A549 (cell line): ENCODE measurements at regions not wholly inside any gene's neighbourhood (a gene's known extent, or its start where the extent isn't known, plus 50 kb on each side); places are given as distances from the start of the nearest gene placed in this dataset.

Experiments used
- ATAC-seq, 2 experiments: fragments of 200-7000 bp in 1 of 2; fragments of >200 bp in 1 of 2; cut with Nextera tagmentation in 1 of 2; cut with Tn5 transposase in 1 of 2; 3 replicates each; pipeline versions ENCODE4 v1.8.0 to v1.9.1; 2018 to 2020; ENCODE audit warnings: mild to moderate bottlenecking in 1 of 2, moderate library complexity in 1 of 2
- CTCF ChIA-PET: fragments of 300-600 bp; sonication (Branson Sonifier 250); formaldehyde crosslinking; extraction: SDS; loops from one replicate; lab custom pipeline; 2021; ENCODE audit warnings: antibody characterized with exemption, inconsistent platforms; lab: Yijun Ruan, JAX
- POLR2A ChIA-PET: fragments of 350-600 bp; formaldehyde crosslinking; extraction: SDS; loops from one replicate; lab custom pipeline; 2021; ENCODE audit warnings: antibody characterized with exemption, inconsistent platforms; lab: Yijun Ruan, JAX
- DNase-seq, 2 experiments: peaks; one replicate each; pipeline versions ENCODE4 v3.0.0 to v3.0.0-alpha.2; 2011 to 2016; ENCODE audit warnings: low read depth in 1 of 2, low spot score in 1 of 2
- FAIRE-seq: peaks from 2 replicates; lab custom pipeline; 2011; peaks lifted over from hg19 to GRCh38; lab: Jason Lieb, UNC
- H3K27ac ChIP-seq, 2 experiments: fragments of >200 bp; sonication (Bioruptor Twin); formaldehyde crosslinking; 3 replicates each; pipeline ENCODE4 v1.5.1; 2016 to 2017
- H3K4me1 ChIP-seq: fragments of >200 bp; sonication (Bioruptor Twin); formaldehyde crosslinking; 3 replicates; pipeline ENCODE4 v1.6.1; 2016
- H3K4me2 ChIP-seq: fragments of >200 bp; sonication (Bioruptor Twin); formaldehyde crosslinking; 3 replicates; pipeline ENCODE4 v1.6.1; 2016
- H3K4me3 ChIP-seq: fragments of >200 bp; sonication (Bioruptor Twin); formaldehyde crosslinking; 3 replicates; pipeline ENCODE4 v1.5.1; 2016
- H3K9me3 ChIP-seq: fragments of >200 bp; sonication (Bioruptor Twin); formaldehyde crosslinking; 3 replicates; pipeline ENCODE4 v1.6.1; 2016
- CBX8 ChIP-seq: fragments of 200-600 bp; sonication (generic); IDR thresholded peaks from 2 replicates; pipeline ENCODE4 v1.6.1; 2016
- EP300 ChIP-seq, 2 experiments: fragments of >200 bp; sonication (Bioruptor Twin); formaldehyde crosslinking; IDR thresholded peaks; 2 replicates in 1 of 2; 3 replicates in 1 of 2; pipeline ENCODE4 v1.6.1; 2016 to 2017
- ESRRA ChIP-seq: fragments of 150-350 bp; IDR thresholded peaks from 2 replicates; pipeline ENCODE4 v1.6.1; 2014; ENCODE audit warnings: mild to moderate bottlenecking, low read length, borderline replicate concordance
- GATA3 ChIP-seq: IDR thresholded peaks from 2 replicates; pipeline ENCODE4 v1.6.1; 2012; ENCODE audit warnings: borderline replicate concordance
- HDAC2 ChIP-seq: fragments of 200-600 bp; sonication (generic); IDR thresholded peaks from 2 replicates; pipeline ENCODE4 v1.6.1; 2016
- HOXB13 ChIP-seq: fragments of 250-450 bp; sonication (Bioruptor Pico); IDR thresholded peaks from 2 replicates; pipeline ENCODE4 v1.5.0; 2020; ENCODE audit warnings: low read depth, mild to moderate bottlenecking, moderate library complexity
- KDM1A ChIP-seq: fragments of 200-600 bp; sonication (generic); IDR thresholded peaks from 2 replicates; pipeline ENCODE4 v1.6.1; 2016; ENCODE audit warnings: low read depth, mild to moderate bottlenecking
- NPAS2 ChIP-seq: fragments of 250-450 bp; sonication (Bioruptor Pico); IDR thresholded peaks from 2 replicates; pipeline ENCODE4 v1.8.0; 2022; ENCODE audit warnings: mild to moderate bottlenecking, moderate library complexity, borderline replicate concordance
- PHF8 ChIP-seq: fragments of 200-600 bp; sonication (generic); IDR thresholded peaks from 2 replicates; pipeline ENCODE4 v1.6.1; 2016; ENCODE audit warnings: low read depth, mild to moderate bottlenecking, antibody characterized with exemption, moderate library complexity, borderline replicate concordance
- POLR2A ChIP-seq: IDR thresholded peaks from 2 replicates; pipeline ENCODE4 v1.6.1; 2012; ENCODE audit warnings: mild to moderate bottlenecking, low read length
- RCOR1 ChIP-seq: fragments of 150-350 bp; IDR thresholded peaks from 2 replicates; pipeline ENCODE4 v1.6.1; 2014; ENCODE audit warnings: antibody characterized with exemption, low read length, low read depth
- SMC3 ChIP-seq: fragments of >200 bp; sonication (Bioruptor Twin); formaldehyde crosslinking; IDR thresholded peaks from 3 replicates; pipeline ENCODE4 v1.6.1; 2018; ENCODE audit warnings: inconsistent platforms
- SREBF2 ChIP-seq: fragments of 450-650 bp; IDR thresholded peaks from 2 replicates; pipeline ENCODE4 v1.6.1; 2014; ENCODE audit warnings: mild to moderate bottlenecking, moderate library complexity
- TFCP2L1 ChIP-seq: fragments of 250-450 bp; sonication (Bioruptor Pico); IDR thresholded peaks from 2 replicates; pipeline ENCODE4 v1.5.0; 2021; ENCODE audit warnings: mild to moderate bottlenecking
- TP53 ChIP-seq: fragments of 250-450 bp; sonication (Bioruptor Pico); IDR thresholded peaks from 2 replicates; pipeline ENCODE4 v1.5.0; 2021; ENCODE audit warnings: mild to moderate bottlenecking, moderate library complexity
- ZFP36 ChIP-seq: fragments of 450-650 bp; IDR thresholded peaks from 2 replicates; pipeline ENCODE4 v1.6.1; 2014; ENCODE audit warnings: borderline replicate concordance; ENCODE audit not compliant: partially characterized antibody
- ZSCAN20 ChIP-seq: fragments of 250-450 bp; sonication (Bioruptor Pico); IDR thresholded peaks from 2 replicates; pipeline ENCODE4 v1.8.0; 2022; ENCODE audit warnings: mild to moderate bottlenecking, moderate library complexity
- WGBS: methylation state at CpG from one replicate; pipeline ENCODE4 v1.1.6; 2017; ENCODE audit errors: missing lambda C conversion rate; 5-methylcytosine and 5-hydroxymethylcytosine counted together
- TF ChIP-seq, protein P1 (sequence below): fragments of >200 bp; sonication (Bioruptor Twin); formaldehyde crosslinking; IDR thresholded peaks from 2 replicates; pipeline ENCODE4 v1.6.1; 2016
- TF ChIP-seq, protein P2 (sequence below): IDR thresholded peaks from 2 replicates; pipeline ENCODE4 v1.6.1; 2012; ENCODE audit warnings: low read depth, borderline replicate concordance
- TF ChIP-seq, protein P3 (sequence below): fragments of >200 bp; sonication (Bioruptor Twin); formaldehyde crosslinking; IDR thresholded peaks from 3 replicates; pipeline ENCODE4 v1.5.1; 2016
- TF ChIP-seq, protein P4 (sequence below): fragments of 150-350 bp; IDR thresholded peaks from 2 replicates; pipeline ENCODE4 v1.6.1; 2014; ENCODE audit warnings: low read depth, mild to moderate bottlenecking, low read length

DNA sequence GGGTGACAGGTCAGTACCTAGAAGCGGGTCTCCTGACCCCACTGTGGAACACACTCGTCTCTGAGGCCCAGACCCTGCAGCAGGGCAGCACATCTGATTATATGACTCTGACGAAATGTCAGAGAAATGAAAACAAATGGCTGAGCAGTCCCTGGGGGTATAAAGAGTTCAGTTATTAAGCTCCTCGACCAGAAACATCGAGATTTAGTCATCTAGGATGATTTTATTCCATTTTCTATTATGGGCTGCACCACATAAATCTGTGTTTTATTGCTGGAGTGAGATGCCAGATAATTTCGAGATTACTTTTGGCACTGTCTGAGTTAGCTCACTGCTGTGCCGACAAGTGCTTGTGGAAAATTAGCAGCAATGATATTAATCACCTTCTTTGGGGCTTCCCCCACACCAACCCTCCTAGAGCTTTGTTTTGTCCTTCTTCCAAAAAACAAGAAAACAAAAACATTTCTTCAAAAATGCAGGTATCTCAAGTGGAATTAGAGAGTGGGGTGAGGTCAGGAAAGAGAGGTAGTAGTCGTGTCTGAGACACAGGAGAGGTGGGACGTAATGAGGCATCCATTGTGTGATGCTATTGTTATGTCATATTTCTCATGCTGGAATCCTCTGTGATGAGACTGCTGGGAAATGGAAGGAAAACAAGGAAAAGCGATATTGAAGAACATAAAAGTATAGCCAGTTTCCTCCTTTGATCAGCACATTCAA is 495.5 kb downstream of the DMAC1 start:
- FAIRE-seq: no peak

DNA sequence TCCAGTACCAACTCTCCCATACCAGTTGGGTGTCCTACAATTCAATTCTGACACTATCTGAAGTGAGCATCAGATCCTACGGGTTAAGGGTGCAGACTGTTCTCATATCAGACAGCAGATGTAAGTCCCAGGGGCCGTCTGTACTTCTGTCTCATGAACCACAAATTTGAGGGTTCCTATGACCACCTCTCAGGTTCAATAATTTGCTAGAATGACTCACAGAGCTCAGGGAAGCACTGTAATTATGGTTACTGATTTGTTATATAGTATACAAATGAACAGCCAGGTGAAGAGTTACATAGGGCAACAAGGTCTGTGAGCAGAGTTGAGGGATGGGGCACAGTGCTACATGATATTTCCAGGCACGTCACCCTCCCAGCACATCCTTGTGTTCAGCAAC is 499.1 kb downstream of the DMAC1 start:
- no peak overlapping the region for H3K4me3 ChIP-seq
- CTCF ChIA-PET: no interaction called here
- ATAC-seq: no peak
- no peak overlapping the region for H3K27ac ChIP-seq
- no peaks in the 10 kb centered on the region for H3K9me3 ChIP-seq
- no peaks in the 10 kb centered on the region for H3K4me1 ChIP-seq
- 14% methylated on average over 3 of the region's 3 CpGs for WGBS
- TF ChIP-seq CBX8 (no peak), KDM1A (no peak), GATA3 (no peak), TFCP2L1 (no peak), ZFP36 (no peak), PHF8 (no peak)
- TF ChIP-seq, protein P1, sequence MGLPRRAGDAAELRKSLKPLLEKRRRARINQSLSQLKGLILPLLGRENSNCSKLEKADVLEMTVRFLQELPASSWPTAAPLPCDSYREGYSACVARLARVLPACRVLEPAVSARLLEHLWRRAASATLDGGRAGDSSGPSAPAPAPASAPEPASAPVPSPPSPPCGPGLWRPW: no peak
- no peak for FAIRE-seq
- POLR2A ChIA-PET: no interaction called here
- DNase-seq: no peak
- no peak overlapping the region for H3K4me2 ChIP-seq

More for the DNA sequence above, 495.5 kb downstream of the DMAC1 start:
- ChIA-PET POLR2A (no interaction called here), CTCF (interaction anchor here (0.7 kb wide), 1 partner anchor 8 kb away, joined by 3 read pairs; no protein-coding TSS in a partner anchor)
- Histone ChIP-seq H3K4me3 (no peak overlapping the region), H3K27ac (no peak overlapping the region), H3K9me3 (no peaks in the 10 kb centered on the region), H3K4me2 (no peak overlapping the region), H3K4me1 (no peaks in the 10 kb centered on the region)
- 0 out of 6 replicates have a peak, but pooled peaks of 1 of the 2 experiments have one; percentile 13 for ATAC-seq
- 14% methylated on average over 10 of the region's 10 CpGs for WGBS
- TF ChIP-seq HOXB13 (CRISPR knock-in tag) (no peak), POLR2A (no peak), TP53 (CRISPR knock-in tag) (no peak), NPAS2 (no peak), ESRRA (no peak), SMC3 (no peak), HDAC2 (no peak), ZSCAN20 (CRISPR knock-in tag) (no peak), SREBF2 (no peak)
- TF ChIP-seq, protein P2, sequence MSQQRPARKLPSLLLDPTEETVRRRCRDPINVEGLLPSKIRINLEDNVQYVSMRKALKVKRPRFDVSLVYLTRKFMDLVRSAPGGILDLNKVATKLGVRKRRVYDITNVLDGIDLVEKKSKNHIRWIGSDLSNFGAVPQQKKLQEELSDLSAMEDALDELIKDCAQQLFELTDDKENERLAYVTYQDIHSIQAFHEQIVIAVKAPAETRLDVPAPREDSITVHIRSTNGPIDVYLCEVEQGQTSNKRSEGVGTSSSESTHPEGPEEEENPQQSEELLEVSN: no peak
- TF ChIP-seq, protein P3, sequence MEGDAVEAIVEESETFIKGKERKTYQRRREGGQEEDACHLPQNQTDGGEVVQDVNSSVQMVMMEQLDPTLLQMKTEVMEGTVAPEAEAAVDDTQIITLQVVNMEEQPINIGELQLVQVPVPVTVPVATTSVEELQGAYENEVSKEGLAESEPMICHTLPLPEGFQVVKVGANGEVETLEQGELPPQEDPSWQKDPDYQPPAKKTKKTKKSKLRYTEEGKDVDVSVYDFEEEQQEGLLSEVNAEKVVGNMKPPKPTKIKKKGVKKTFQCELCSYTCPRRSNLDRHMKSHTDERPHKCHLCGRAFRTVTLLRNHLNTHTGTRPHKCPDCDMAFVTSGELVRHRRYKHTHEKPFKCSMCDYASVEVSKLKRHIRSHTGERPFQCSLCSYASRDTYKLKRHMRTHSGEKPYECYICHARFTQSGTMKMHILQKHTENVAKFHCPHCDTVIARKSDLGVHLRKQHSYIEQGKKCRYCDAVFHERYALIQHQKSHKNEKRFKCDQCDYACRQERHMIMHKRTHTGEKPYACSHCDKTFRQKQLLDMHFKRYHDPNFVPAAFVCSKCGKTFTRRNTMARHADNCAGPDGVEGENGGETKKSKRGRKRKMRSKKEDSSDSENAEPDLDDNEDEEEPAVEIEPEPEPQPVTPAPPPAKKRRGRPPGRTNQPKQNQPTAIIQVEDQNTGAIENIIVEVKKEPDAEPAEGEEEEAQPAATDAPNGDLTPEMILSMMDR: no peak
- TF ChIP-seq, protein P4, sequence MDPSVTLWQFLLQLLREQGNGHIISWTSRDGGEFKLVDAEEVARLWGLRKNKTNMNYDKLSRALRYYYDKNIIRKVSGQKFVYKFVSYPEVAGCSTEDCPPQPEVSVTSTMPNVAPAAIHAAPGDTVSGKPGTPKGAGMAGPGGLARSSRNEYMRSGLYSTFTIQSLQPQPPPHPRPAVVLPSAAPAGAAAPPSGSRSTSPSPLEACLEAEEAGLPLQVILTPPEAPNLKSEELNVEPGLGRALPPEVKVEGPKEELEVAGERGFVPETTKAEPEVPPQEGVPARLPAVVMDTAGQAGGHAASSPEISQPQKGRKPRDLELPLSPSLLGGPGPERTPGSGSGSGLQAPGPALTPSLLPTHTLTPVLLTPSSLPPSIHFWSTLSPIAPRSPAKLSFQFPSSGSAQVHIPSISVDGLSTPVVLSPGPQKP: no peak
- TF ChIP-seq, protein P1: no peak
- DNase-seq: no peak

DNA sequence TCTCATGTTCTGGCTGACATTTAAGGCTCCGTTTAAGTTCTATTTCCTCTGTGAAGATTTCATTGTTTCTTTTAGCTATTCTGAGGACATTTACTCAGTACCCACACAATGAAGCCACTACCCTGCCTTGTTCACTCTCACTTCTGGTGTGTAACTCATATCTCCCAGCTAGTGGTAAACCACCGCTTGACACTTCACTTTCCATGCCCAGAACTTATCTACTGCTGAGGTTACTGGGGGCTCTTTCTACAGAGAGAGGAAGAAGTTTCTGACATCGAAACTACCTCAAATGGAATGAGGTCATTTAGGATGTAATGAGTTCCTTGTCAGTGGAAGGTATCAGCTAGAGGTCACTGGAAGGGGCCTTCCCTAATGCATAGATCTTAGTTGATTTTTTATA is 501.5 kb downstream of the DMAC1 start:
- Histone ChIP-seq H3K9me3 (no peaks in the 10 kb centered on the region), H3K4me3 (no peak overlapping the region)
- TF ChIP-seq EP300 (IDR thresholded peaks at IDR 0.05) (no peak), RCOR1 (no peak)
- TF ChIP-seq, all 56 proteins: peak for 0
- 29% methylated on average over 3 of the region's 3 CpGs for WGBS
- Histone ChIP-seq H3K27ac (no peak overlapping the region), H3K4me1 (no peaks in the 10 kb centered on the region), H3K4me2 (no peak overlapping the region)
- no peak for DNase-seq
- ChIA-PET POLR2A (no interaction called here), CTCF (no interaction called here)
- no peak for FAIRE-seq
- no peak for ATAC-seq
